Caco-2 (cell line): ENCODE measurements at regions not wholly inside any gene's neighbourhood (a gene's known extent, or its start where the extent isn't known, plus 50 kb on each side); places are given as distances from the start of the nearest gene placed in this dataset.

Source experiments
- BruUV-seq: library from RNA; stranded (reverse); fragments of 400-500 nt; replicated peaks from 2 replicates; lab custom pipeline; 2021; lab: Mats Ljungman, UMichigan
- CTCF ChIA-PET: fragments of 300-600 bp; sonication (Branson Sonifier 250); formaldehyde crosslinking; loops from one replicate; lab custom pipeline; 2022; ENCODE audit warnings: antibody characterized with exemption; lab: Charles Lee
- POLR2A ChIA-PET: fragments of 300-600 bp; sonication (Branson Sonifier 250); formaldehyde crosslinking; loops from one replicate; lab custom pipeline; 2022; ENCODE audit warnings: antibody characterized with exemption; lab: Charles Lee
- DNase-seq, 2 experiments: peaks; one replicate each; pipeline versions ENCODE4 v3.0.0 to v3.0.0-alpha.2; 2020 to 2022
- H3K27me3 ChIP-seq: replicated peaks from 2 replicates; pipeline ENCODE4 v1.6.0; 2011; ENCODE audit warnings: low read length; ENCODE audit not compliant: control insufficient read depth, insufficient read depth
- H3K36me3 ChIP-seq: 2 replicates; pipeline ENCODE4 v1.5.1; 2011; ENCODE audit warnings: low read length; ENCODE audit not compliant: control insufficient read depth, insufficient read depth
- H3K4me1 ChIP-seq: fragments of 250-450 bp; sonication (Bioruptor Pico); 2 replicates; pipeline ENCODE4 v1.5.1; 2020; ENCODE audit warnings: mild to moderate bottlenecking
- H3K4me3 ChIP-seq: 2 replicates; pipeline ENCODE4 v1.5.1; 2011; ENCODE audit warnings: low read depth, mild to moderate bottlenecking, control low read depth, low read length
- H3K9me3 ChIP-seq: fragments of 250-450 bp; sonication (Bioruptor Pico); 2 replicates; pipeline ENCODE4 v1.5.1; 2020; ENCODE audit warnings: mild to moderate bottlenecking, moderate library complexity
- H3K27ac Mint-ChIP-seq: one replicate; pipeline ENCODE4 v1.8.0; 2022; ENCODE audit warnings: mixed read lengths; ENCODE audit not compliant: unreplicated experiment
- H3K27me3 Mint-ChIP-seq: one replicate; pipeline ENCODE4 v1.8.0; 2022; ENCODE audit warnings: mixed read lengths; ENCODE audit not compliant: insufficient read depth, unreplicated experiment
- H3K36me3 Mint-ChIP-seq: one replicate; pipeline ENCODE4 v1.8.0; 2022; ENCODE audit warnings: mild to moderate bottlenecking, mixed read lengths; ENCODE audit not compliant: insufficient read depth, unreplicated experiment
- H3K4me1 Mint-ChIP-seq: one replicate; pipeline ENCODE4 v1.8.0; 2022; ENCODE audit warnings: low read depth, mixed read lengths; ENCODE audit not compliant: unreplicated experiment
- H3K4me3 Mint-ChIP-seq: one replicate; pipeline ENCODE4 v1.8.0; 2022; ENCODE audit warnings: mild to moderate bottlenecking, moderate library complexity, mixed read lengths; ENCODE audit not compliant: unreplicated experiment
- H3K9me3 Mint-ChIP-seq: one replicate; pipeline ENCODE4 v1.8.0; 2022; ENCODE audit warnings: mixed read lengths; ENCODE audit not compliant: unreplicated experiment
- CTCF ChIP-seq, 2 experiments: fragments of 200-600 bp in 1 of 2; IDR thresholded peaks; 1 replicate in 1 of 2; 2 replicates in 1 of 2; pipeline versions ENCODE4 v1.5.1 to v1.8.0; 2011 to 2022; ENCODE audit warnings: antibody characterized with exemption in 1 of 2, control low read depth in 1 of 2, inconsistent platforms in 1 of 2, low read depth in 1 of 2, low read length in 1 of 2, mild to moderate bottlenecking in 1 of 2, moderate library complexity in 1 of 2; ENCODE audit not compliant: insufficient read depth in 1 of 2, severe bottlenecking in 1 of 2, unreplicated experiment in 1 of 2
- intact Hi-C: fragments of 100-400 bp; cut with micrococcal nuclease; formaldehyde crosslinking; loops from one replicate; pipeline ENCODE4 v1.10.0; 2022; ENCODE audit not compliant: unreplicated experiment

DNA sequence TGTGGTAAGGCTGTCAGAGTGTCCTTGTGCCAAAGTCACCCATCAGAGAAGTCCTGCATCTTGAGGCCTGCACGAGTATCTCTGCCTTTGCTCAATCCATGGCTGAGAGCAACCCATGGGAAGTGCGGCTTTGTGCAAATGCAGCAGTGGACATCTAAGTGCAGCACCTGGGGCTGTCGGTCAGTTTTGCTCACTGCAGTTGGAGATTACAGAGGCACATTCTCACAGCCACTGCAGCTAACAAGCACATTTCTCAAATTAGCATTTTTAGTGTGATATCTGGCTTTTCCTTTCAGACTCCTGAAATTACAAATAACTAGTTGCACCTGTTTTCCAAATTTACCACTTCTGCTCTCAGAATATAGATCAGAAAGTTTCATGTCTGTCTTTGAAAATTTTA, 81.5 kb upstream of the DAZL start:
- no peaks in the 10 kb centered on the region for H3K9me3 Mint-ChIP-seq
- Histone ChIP-seq H3K4me3 (no peak overlapping the region), H3K4me1 (no peaks in the 10 kb centered on the region), H3K27me3 (no peaks in the 10 kb centered on the region), H3K36me3 (no peaks in the 10 kb centered on the region), H3K9me3 (no peaks in the 10 kb centered on the region)
- no peaks in the 10 kb centered on the region for H3K27me3 Mint-ChIP-seq
- TF ChIP-seq CTCF (IDR thresholded peaks at IDR 0.05; ENCODE audit: insufficient read depth in 1 of 2, low read depth in 1 of 2, low read length in 1 of 2, severe bottlenecking in 1 of 2, unreplicated experiment in 1 of 2), result no peak
- DNase-seq, result no peak
- no peaks in the 10 kb centered on the region for H3K36me3 Mint-ChIP-seq
- H3K4me3 Mint-ChIP-seq, result no peak overlapping the region
- POLR2A ChIA-PET, result no interaction called here
- H3K27ac Mint-ChIP-seq, result no peak overlapping the region
- CTCF ChIA-PET, result no interaction called here
- intact Hi-C loops, result no loop called here
- no TSS peak for BruUV-seq
- no peaks in the 10 kb centered on the region for H3K4me1 Mint-ChIP-seq

DNA sequence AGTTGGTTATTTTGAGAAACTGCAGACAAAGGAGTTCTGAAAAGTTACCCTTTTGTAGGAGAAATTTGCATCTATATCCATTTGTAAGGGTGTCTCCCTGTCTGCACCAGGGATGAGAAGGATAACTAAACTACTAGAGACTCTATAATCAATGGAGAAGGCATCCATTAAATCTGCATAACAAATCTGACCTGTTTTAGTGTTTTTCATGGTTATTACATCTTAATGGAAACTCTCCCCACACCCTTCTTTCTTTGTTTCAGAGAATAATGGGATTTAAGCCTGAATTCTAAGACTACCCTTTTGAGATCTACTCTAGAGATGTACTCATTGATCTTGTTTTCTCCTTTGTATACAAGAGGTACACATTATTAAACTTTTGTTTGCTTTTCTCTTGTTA, 82.0 kb upstream of the DAZL start:
- no peak overlapping the region for H3K4me3 Mint-ChIP-seq
- Histone ChIP-seq H3K4me3 (no peak overlapping the region), H3K27me3 (no peaks in the 10 kb centered on the region), H3K36me3 (no peaks in the 10 kb centered on the region), H3K9me3 (no peaks in the 10 kb centered on the region), H3K4me1 (no peaks in the 10 kb centered on the region)
- H3K27me3 Mint-ChIP-seq, result no peaks in the 10 kb centered on the region
- DNase-seq, result no peak
- ChIA-PET POLR2A (no interaction called here), CTCF (no interaction called here)
- intact Hi-C loops, result no loop called here
- no peaks in the 10 kb centered on the region for H3K4me1 Mint-ChIP-seq
- no peaks in the 10 kb centered on the region for H3K9me3 Mint-ChIP-seq
- H3K36me3 Mint-ChIP-seq, result no peaks in the 10 kb centered on the region
- no peak for TF ChIP-seq CTCF (IDR thresholded peaks at IDR 0.05; ENCODE audit: insufficient read depth in 1 of 2, low read depth in 1 of 2, low read length in 1 of 2, severe bottlenecking in 1 of 2, unreplicated experiment in 1 of 2)
- H3K27ac Mint-ChIP-seq, result no peak overlapping the region
- no TSS peak for BruUV-seq

GRCh38 chr3:16692486-16693344, 87.5 kb upstream of the DAZL start:
- Mint-ChIP-seq H3K9me3 (no peaks in the 10 kb centered on the region), H3K27me3 (no peaks in the 10 kb centered on the region), H3K36me3 (no peaks in the 10 kb centered on the region), H3K27ac (no peak overlapping the region), H3K4me1 (no peaks in the 10 kb centered on the region), H3K4me3 (no peak overlapping the region)
- TF ChIP-seq CTCF (IDR thresholded peaks at IDR 0.05; ENCODE audit: insufficient read depth in 1 of 2, low read depth in 1 of 2, low read length in 1 of 2, severe bottlenecking in 1 of 2, unreplicated experiment in 1 of 2), result no peak
- BruUV-seq, result no TSS peak
- Histone ChIP-seq H3K4me1 (no peaks in the 10 kb centered on the region), H3K36me3 (no peaks in the 10 kb centered on the region), H3K9me3 (no peaks in the 10 kb centered on the region), H3K27me3 (no peaks in the 10 kb centered on the region), H3K4me3 (no peak overlapping the region)
- ChIA-PET POLR2A (no interaction called here), CTCF (no interaction called here)
- intact Hi-C loops, result no loop called here
- no peak for DNase-seq
